AML-193 (cell line): ENCODE measurements at regions not wholly inside any gene's neighbourhood (a gene's known extent, or its start where the extent isn't known, plus 50 kb on each side); places are given as distances from the start of the nearest gene placed in this dataset.

Experiments used
- DNase-seq, 2 experiments: peaks; one replicate each; lab custom pipeline; 2025; lab: John Stamatoyannopoulos, UW

DNA sequence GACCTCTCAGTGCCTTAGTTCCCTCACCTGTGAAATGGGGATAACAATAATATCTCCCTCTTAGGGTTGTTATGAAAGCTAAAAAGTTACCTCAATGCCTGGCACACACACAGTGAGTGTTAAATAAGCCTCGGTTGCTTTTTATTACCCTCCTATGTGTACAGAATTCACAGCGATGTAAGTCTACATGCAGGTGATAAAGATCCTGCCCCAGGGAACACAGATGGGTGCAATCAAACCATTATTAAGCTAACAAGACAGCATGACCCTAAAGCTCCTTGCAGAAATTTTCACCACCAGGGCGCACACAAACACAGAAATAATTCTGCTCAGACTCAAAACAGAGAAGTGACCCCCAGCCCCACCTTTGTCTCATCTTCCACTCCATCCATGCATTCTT lies 261.9 kb downstream of the SNX10 start:
- no peak for DNase-seq

DNA sequence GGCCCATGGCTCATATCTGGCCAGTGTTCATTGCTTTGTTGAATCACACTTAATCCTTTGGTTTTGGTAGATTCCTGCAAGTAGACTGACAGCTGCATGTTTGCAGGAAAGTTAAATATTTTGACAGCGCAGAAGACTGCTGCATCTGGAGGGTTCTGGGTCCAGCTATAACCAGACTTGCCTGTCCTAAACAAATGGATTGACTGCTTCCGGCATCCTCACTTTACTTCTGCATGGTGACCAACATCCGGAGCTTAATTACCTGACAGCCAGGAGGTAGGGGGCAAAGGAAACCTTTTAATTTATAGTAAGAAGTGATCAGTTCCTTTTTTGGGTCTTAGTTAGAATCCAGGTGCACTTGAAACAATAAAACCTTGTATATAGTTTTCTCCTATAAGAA lies 263.3 kb downstream of the SNX10 start:
- no peak for DNase-seq

DNA sequence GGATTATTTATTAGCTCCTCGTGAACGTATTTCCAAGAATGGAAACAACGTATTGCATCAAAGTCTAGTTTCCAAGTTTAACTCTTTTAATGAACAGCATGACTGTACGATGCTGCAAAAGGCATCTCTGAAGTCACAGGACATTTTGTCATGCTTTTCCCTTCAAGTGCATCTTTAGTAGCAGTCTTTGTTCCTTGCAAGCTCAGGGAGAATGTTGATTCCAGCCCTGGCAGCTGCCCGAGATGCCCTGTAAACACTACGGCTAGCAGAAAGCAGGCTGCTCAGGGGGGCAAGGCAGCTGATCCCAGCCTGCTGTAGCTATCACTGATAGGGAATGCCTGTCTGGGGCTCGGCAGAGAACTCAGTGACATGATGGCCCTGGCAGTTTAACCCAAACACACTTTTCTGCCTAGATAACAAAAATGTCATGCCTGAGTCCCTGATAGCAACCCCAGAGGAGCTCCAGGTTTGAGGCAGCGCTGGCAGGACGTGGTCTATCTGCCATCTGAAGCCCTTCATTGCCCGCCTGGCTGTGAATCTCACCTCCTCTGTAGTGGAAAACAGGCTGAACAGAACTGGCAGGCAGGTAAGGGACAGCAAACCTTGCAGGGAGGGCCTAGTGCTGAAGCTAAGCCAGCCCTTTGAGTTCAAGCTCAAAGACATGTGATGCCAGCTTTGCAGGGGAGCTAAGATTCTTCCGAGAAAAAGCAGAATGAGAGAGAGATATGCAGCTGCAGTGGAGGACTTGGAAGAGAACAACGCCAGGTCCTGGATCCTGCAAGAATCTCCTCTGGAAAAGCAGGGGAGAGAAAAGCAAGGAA lies 264.6 kb downstream of the SNX10 start:
- DNase-seq: no peak

DNA sequence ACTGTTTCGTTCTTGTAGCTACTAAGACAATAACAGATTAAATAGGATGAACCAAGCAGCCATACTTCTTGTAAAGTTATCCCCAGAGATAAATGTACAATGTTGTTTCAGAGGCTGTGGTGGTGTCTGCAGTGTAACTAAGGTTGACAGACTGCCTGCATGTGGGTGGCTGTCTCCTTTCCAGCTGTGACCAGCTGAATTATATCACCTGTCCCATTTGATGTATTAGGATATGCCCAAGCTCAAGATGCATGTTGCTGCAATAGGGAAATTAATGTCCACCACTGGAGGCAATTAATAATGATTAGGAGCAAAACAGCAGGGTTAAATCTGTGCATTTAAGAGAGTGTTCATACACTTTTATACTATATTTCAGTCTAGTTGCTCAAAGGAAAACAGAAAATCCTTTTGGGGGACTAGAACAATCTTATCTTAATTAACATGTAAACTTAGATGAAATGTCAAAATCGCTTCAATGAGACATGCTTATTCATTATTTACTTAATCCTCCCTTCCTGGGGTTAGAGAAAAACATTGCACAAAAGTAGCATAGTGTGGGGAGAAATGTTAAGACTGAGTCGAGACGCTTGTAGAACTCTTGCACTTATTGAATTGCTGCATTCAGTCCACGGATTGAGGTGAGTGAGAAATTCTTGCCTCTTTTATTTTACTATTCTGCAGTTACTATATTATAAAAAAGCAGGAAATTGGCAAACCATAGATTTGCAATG lies 269.0 kb downstream of the SNX10 start:
- no peak for DNase-seq

DNA sequence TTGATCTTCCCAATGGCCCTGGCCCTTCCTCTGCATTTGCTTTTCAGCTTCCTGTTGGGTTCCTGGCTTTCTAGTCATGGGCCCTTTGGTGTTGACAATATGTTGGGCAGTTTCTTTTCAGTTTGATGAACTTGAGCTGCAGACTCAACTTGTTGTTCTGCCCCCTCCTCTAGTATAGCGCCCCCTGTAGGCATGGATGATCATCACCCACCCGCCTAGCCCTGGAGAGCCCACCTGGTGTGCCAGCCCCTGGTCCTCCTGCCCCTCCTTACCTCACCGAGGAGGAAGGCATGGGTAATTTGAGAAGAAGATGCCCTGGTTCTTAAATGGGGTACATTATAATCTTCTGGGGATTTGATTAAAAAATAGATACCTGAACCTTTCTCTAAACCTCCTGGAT lies 271.2 kb downstream of the SNX10 start:
- DNase-seq: no peak

DNA sequence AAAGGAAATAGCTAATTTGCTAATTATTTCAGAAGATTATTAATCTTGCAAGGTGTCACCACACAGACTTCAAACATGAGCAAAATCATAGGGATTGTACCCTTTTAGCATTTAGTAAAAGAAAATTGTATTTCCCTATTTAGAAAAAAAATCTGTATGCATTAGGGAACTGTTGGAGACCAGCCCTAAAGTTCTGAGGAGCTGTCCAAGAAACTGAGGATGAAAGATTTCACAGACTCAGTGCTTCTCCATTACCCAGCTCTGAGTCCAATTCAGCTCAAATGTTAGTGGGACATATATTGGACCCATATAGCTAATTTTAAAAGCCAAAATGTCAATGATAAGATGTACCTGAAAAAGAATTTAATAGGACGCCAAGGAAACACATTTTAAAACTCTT lies 271.7 kb downstream of the SNX10 start:
- no peak for DNase-seq

DNA sequence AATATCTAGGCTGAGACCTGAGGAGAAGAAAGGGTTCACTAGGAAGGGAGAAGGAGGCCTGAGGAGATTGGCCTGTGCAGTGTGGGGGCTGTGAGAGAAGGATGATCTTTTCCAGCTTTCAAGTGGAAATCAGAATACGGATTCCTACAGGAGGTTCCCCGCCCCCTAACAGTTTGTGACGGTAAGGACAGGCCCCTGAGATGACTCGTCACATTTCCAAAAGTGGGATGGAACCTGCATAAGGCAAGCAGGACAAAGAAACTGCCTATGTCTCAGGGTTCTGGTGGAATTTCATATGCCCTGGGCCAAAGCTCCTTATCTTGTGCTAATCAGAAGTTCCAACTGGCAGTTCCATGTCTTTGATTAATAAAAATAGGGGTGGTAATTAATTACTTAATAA lies 275.6 kb downstream of the SNX10 start:
- no peak for DNase-seq

DNA sequence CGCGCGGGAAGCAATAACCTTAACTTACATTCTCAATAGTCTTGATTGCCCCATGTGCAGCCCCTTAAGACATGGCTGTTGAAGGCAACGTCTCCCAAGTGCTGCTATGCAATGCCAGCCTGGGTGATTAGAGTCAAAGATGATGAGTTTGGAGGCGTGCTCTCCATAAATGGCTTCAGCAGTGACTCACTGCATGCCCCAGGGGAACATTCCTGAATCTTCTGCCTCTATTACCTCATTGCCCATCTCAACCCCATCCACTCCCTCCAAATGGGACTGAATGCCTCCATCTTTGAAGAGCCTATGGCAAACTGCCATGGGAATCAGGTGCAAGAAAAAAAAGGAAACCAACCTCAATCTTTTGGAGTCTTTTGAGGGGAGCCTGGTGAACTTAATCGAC lies 282.8 kb downstream of the SNX10 start:
- DNase-seq: no peak

DNA sequence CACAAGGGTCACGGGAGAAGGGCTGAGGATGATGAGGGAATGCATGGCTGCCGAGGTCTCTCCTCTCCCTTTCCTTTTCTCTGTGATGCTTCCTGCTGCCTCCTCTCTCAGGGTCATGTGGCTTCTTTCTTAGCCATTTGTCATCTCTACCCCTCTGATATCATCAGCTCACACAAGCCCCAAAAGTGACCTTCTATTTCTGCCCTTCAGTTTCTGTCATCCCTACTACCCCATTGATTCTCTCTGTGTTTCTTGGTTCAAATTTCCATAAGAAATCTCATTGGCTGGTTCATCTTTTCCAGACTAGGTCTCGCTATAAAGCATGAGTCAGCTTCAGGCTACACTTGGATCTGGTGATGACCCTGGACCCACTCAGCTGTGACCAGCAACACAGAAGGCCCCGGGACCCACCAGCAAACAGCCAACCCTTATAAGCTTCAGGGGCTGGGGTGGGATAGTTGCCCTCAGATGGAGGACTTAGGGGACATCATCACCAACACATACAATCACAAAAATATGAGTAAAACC lies 284.3 kb downstream of the SKAP2 start:
- DNase-seq: no peak

DNA sequence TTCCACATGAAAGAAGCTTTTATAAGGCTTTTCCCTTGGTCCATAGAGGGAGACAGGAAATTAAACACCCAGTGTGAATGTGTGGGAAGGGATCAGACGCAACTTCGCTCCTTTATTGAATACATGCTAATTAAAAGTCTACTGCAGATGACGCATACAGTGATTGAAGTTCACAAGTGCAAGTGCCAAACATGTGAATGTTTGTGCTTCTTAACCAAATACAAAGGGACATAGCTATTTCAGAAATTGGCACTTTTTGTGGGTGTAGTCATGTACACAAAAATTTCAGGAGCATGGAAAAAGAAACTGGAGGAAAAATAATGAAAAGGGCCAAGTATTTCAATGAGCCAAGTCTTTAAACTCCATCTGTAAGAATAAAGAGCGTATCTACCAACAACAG lies 283.7 kb downstream of the SKAP2 start:
- no peak for DNase-seq

DNA sequence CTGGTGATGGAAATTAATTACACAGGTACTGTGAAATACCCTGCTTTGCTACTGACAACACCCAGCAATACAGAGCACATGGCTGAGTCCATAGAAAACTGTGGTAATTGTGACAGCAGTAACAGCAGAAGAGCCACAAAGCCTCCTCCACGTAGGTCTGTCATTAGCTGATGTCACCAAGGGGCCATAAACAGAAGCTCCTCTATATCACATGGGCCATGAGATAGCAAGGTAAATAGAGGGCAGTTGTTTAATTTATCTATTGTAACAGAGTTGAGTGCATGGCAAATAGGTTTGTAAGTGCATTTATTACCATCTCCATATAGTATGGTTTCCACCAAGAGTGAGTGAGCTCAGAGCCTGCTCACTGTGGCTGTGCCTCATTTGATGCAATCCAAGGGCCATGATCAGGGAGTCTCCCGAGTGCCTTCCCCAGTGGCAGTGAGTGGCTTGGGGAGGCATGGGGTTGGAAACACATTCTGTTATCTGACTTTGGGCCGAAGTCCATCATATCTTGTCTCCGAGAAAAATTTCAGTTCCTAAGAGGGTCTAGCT lies 281.2 kb downstream of the SKAP2 start:
- no peak for DNase-seq

DNA sequence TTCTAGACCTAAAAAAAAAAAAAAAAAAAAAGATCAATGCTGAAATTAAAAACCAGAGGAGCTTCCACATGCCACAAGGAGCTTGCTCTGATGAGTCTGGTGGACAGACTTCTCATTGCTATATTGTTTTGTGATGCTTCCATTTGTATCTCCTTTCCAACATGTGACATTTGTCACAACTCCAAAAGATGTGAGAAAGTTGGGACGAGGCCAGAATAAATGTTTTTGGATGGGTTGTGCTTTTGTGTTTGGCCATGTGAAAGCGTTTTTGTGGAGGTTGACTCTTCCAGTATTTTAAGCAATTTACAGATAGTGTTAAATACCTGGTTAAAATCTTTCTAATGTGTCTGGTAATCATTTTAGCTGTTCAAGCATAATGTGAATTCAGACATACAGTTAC lies 280.1 kb downstream of the SKAP2 start:
- no peak for DNase-seq

DNA sequence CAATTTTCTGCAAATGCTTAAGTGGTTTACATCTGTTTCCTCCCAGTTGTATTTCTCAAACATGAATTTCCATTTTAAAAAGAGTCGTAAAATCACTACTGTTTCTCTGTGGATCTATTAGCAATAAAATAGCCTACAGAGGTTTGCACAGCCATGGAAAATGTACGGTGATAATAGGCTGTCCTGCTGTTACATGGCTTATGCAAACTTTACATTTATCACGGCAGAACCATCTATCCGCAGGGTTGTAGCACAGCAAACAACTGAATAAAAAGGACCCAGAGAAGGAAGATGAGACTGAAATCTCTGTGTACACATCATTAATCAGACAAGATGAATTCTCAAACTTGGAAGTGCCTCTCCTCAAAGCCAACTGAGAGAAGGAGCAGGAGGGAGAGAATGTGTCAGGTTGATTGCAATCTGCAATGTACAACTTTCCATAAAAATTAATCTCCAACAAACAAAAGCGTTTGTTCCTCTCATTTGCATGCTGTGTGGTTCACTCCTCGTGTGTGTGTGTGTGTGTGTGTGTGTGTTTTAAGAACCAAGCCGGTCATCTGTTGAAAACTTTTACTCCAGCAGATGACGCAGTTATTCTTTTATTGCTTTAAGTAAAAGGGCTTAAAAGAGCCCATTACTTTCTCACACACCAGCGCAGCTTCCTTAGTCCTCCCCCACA lies 279.3 kb downstream of the SKAP2 start:
- no peak for DNase-seq

DNA sequence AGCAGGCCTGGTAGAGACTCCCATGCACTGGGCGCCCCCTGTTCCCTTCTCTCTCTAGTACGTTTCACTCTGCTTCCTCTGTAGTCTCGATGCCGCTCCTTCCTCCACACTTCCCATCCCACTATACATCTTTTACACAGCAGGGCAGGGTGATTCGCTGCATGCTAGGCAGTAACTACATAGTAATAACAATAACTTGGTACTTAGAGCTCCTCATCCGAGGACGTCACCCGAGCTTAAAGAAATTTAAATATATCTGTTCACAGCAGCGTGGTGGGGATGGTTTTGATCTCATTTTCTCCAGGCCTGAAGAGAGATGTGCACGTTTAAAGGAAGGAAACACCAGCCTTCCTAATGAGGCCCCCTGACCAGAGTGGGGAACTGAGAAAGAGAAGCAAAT lies 276.9 kb downstream of the SKAP2 start:
- DNase-seq: no peak

DNA sequence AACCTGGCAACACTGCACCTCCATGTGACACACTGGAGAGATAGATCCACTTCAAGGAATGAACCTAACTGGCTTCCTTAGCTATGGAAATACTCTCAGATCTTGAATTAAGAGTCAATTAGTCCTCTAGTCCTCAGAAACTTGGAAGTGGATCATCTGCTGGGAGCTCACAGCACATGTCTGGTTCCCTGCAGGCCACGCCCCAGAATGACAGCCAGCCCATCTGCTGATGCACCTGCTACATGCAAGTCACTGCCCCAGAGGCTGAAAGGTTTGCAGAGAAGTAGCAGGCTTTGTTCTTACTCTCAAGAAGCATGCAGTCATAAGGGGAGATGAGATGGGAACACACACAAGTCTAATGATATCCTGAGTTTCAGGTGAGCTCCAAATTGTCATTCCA lies 275.9 kb downstream of the SKAP2 start:
- no peak for DNase-seq

DNA sequence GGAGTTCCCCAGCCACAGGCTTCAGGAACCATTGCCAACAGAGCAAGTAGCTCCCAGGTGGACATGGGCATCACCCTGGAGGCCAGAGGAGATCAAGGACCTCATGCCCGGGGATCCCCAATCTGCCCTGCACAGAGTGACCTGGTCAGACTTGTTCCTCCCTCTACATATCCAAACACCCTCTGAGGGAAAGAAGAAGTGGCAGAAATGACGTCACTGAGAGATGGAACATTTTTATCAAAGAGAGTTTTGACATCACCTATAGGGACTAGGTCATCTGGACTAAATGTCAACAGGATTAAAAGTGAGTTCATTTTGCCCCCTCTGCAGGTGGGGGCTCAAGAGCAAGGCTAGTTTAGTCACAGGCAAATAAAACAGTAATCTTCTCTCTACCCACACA lies 273.7 kb downstream of the SKAP2 start:
- no peak for DNase-seq

DNA sequence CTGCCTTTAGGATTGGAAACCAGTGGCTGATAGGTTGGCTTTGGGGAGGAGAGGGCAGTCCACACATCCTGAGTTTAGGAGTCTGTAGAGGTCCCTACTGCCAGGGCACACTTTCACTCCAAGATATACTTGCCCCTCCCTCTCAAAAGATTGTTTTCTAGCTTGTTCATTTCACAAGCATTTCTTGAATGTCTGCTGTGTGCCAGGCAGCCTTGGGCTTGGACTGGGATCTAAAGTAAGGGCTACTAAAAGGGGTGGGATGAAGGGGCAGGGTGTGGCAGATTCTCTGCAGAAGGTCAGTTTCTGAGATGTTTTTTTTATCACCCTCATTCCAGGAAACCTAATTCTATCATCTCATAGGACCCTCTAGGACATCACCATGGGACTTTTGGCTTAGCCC lies 272.4 kb downstream of the SKAP2 start:
- no peak for DNase-seq

DNA sequence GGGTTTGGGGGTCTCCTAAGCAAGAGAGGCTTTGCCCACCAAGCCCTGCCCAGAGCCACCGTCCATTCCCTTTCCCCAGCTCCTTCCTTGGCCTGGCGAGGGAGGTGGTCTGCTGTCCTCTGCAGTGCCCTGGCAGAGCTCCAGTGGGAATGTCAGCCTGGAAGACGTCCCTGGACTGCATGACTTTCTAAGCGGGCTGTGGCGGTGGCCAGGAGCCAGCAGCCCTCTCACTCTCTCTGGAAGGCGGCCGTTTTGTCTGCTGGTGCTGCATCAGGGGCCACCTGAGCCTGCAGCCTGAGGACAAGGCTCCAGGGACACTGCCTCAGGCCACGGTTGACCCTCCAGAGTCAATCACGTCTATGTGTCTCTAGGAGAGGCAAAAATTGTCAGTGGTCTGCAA lies 271.0 kb downstream of the SKAP2 start:
- DNase-seq: no peak

DNA sequence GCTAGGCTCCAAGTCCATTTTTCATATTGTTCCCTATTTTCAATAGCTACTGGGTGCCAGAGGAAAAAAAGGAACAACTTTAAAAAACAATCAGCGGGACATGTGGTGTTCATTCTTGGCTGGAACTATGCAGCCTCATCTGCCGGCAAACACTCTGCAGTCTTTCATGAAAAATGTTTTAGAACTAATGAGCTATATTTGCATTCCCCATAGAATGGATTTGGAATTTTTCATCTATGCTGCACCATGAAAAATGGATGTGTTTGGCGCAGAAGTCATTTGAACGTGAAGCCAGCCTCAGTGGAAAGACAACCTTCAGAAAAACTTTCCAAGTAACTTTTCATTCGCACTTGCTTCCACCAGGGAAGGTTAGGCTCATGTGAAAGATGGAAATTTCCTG lies 270.5 kb downstream of the SKAP2 start:
- DNase-seq: no peak

DNA sequence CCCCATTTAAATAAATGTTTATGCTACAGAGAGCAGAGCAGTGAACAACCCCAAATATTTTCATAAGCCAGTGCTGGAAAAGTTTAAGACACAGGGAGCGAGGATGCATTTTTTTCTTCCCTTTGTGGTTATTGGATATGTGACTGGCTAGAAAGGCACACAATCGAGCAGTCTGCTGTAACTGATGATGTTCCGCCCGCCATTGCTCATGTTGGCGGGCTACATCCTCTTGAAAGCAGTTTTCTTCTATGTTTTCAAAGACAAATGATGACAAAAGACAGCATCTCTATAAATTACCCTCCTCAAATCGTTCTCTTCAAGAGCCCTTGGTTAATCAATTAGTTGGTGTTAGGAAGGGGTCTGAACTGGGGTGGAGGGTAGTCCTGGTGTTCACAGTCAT lies 269.8 kb downstream of the SKAP2 start:
- no peak for DNase-seq

DNA sequence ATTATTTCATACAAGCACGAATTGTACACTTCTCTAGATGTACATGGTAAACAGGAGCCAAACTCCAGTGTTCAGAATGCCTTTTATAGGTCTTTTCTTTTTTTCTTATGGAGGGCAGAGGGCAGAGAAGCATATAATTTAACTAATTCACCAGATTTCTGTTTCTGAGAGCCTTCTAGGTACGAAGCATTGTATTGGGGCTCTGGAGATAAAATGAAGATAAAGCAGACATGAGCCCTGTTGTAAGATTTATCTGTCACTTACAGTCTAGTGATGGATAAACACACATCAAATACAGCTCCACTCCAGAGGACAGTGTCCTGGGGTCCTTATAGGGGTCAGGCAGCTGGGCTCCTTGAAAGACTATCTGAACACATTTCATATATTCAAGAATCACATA lies 265.5 kb downstream of the SKAP2 start:
- DNase-seq: no peak

DNA sequence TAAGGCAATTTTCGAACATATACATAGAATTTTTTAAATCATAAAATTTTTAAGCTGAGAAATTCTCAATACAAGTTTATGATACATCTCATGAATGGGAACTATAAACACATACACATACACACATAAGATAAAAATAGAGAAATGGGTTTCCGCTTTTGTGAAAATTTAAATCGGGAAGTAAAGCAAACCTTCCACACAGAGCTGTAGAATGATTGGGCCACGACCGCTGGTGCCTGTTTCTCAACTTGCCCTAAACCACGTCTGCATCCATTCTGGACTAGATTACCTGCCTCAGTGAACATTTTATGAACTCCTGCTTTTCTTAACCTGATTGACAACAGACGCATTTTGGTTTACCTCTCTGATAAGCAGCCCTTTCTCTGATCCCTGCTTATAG lies 264.4 kb downstream of the SKAP2 start:
- no peak for DNase-seq

DNA sequence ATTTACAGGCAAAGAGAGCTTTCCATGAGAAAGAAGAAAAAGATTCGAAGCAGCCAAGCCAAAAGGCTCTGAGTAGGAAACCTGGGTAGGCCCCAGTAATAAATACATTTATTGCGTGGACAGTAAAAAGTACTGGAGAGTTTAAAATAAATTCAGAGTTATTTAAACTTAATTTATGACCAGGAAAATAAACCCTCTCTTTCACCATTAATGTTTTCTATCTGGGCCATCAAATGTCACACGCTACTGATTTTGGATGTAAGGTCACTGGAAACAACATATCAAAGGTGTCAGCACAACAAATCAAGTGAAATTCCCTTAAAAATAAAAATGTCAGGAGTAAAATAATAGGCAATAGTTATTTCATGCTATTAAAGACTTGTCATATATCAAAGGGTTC lies 264.0 kb downstream of the SKAP2 start:
- DNase-seq: no peak
